Gastrocnemius medialis (tissue), 4 donors: ENCODE measurements at regions not wholly inside any gene's neighbourhood (a gene's known extent, or its start where the extent isn't known, plus 50 kb on each side); places are given as distances from the start of the nearest gene placed in this dataset.
"Not testable (repeated sequence)": the region's sequence is repeated elsewhere in the genome, so short reads cannot be mapped to it uniquely, and the experiment has no call there.

Source experiments
- ATAC-seq, 2 donors: fragments of 150-250 bp; one replicate each; pipeline ENCODE4 v1.9.1; 2016
- DNase-seq, 2 donors: peaks; one replicate each; pipeline ENCODE4 v3.0.0-alpha.2; 2019
- H3K27ac ChIP-seq, 4 donors: fragments of 200-600 bp; sonication (generic); 1 replicate in 1 of 4; 2 replicates in 3 of 4; pipeline ENCODE4 v1.5.1; 2016 to 2018; ENCODE audit warnings: mild to moderate bottlenecking in 2 of 4, moderate library complexity in 1 of 4
- H3K27me3 ChIP-seq, 3 donors: fragments of 200-600 bp; sonication (generic) in 2 of 3; 1 replicate in 1 of 3; 2 replicates in 2 of 3; pipeline versions ENCODE4 v1.5.1 to v1.6.0; 2016 to 2019; ENCODE audit warnings: mild to moderate bottlenecking in 1 of 3, moderate library complexity in 1 of 3
- H3K36me3 ChIP-seq, 2 donors: fragments of 200-600 bp; sonication (generic) in 1 of 2; one replicate each; pipeline ENCODE4 v1.5.1; 2017 to 2018
- H3K4me1 ChIP-seq, 2 donors: fragments of 200-600 bp; sonication (generic) in 1 of 2; one replicate each; pipeline ENCODE4 v1.5.1; 2016 to 2017; ENCODE audit warnings: mild to moderate bottlenecking in 2 of 2
- H3K4me3 ChIP-seq, 4 donors: fragments of 200-600 bp; sonication (generic) in 3 of 4; 1 replicate in 1 of 4; 2 replicates in 3 of 4; pipeline ENCODE4 v1.5.1; 2016 to 2019; ENCODE audit warnings: mild to moderate bottlenecking in 2 of 4
- H3K9me3 ChIP-seq, 3 donors: fragments of 200-600 bp; sonication (generic) in 2 of 3; 1 replicate in 1 of 3; 2 replicates in 2 of 3; pipeline ENCODE4 v1.5.1; 2016 to 2019
- POLR2A ChIP-seq, 2 donors: fragments of 450-650 bp; IDR thresholded peaks; one replicate each; pipeline ENCODE4 v1.6.1; 2017; ENCODE audit warnings: antibody characterized with exemption in 2 of 2, mild to moderate bottlenecking in 2 of 2, moderate library complexity in 2 of 2
- in situ Hi-C, 4 donors: fragments of 200-750 bp; cut with MboI; loops; one replicate each; pipeline versions ENCODE4 v1.15.0 to v1.8.0; 2017; ENCODE audit warnings: low sequenced_read_pairs in 4 of 4
- intact Hi-C: fragments of 100-400 bp; cut with DNase I; formaldehyde crosslinking; loops from one replicate; pipeline ENCODE4 v1.15.1; 2023; ENCODE audit warnings: low total_unique reads
- TF ChIP-seq, protein P1 (sequence below), 5 experiments: fragments of 450-650 bp in 3 of 5; fragments of 200-600 bp in 2 of 5; sonication (generic) in 2 of 5; IDR thresholded peaks in 4 of 5; conservative IDR thresholded peaks in 1 of 5; 1 replicate in 4 of 5; 2 replicates in 1 of 5; pipeline ENCODE4 v1.5.1; 2016 to 2019; ENCODE audit warnings: antibody characterized with exemption in 5 of 5, mild to moderate bottlenecking in 3 of 5, moderate library complexity in 3 of 5

DNA sequence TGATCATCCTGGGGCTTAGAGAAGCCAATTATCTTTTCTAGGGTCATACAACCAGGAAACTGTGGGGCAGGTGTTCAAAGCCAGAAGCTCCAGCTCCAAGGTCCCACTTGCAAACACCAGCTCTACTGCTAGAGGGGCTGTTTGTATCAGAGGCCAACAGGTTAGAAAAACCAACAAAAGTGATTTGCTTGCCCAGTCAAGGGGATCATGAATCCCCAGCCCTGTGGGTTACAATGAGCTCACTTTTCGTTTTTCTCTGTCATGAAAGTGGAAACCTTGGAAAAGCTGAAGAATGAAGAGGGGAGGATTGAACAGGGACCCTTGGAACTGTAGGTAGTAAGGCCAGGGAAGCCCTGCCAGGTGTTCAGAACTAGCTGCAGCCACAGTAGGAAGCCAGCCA lies 119.2 kb downstream of the SPP2 start:
- in situ Hi-C loops, result no loop called here
- DNase-seq (no peak), ATAC-seq (no peak)
- no peaks in the 10 kb centered on the region for H3K4me1 ChIP-seq
- TF ChIP-seq, protein P1, sequence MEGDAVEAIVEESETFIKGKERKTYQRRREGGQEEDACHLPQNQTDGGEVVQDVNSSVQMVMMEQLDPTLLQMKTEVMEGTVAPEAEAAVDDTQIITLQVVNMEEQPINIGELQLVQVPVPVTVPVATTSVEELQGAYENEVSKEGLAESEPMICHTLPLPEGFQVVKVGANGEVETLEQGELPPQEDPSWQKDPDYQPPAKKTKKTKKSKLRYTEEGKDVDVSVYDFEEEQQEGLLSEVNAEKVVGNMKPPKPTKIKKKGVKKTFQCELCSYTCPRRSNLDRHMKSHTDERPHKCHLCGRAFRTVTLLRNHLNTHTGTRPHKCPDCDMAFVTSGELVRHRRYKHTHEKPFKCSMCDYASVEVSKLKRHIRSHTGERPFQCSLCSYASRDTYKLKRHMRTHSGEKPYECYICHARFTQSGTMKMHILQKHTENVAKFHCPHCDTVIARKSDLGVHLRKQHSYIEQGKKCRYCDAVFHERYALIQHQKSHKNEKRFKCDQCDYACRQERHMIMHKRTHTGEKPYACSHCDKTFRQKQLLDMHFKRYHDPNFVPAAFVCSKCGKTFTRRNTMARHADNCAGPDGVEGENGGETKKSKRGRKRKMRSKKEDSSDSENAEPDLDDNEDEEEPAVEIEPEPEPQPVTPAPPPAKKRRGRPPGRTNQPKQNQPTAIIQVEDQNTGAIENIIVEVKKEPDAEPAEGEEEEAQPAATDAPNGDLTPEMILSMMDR (IDR thresholded peaks at IDR 0.05 in 4 of 5, conservative IDR thresholded peaks at IDR 0.05 in 1 of 5), result no peak
- no peak for TF ChIP-seq POLR2A (IDR thresholded peaks at IDR 0.05)
- no peak overlapping the region for H3K4me3 ChIP-seq
- H3K27ac ChIP-seq, result no peak overlapping the region
- H3K27me3 ChIP-seq, result no peaks in the 10 kb centered on the region
- no peaks in the 10 kb centered on the region for H3K36me3 ChIP-seq
- intact Hi-C loops, result no loop called here
- no peaks in the 10 kb centered on the region for H3K9me3 ChIP-seq

- H3K27ac ChIP-seq, ATAC-seq, H3K36me3 ChIP-seq, DNase-seq, H3K4me3 ChIP-seq, H3K4me1 ChIP-seq, in situ Hi-C loops, H3K27me3 ChIP-seq, intact Hi-C loops, H3K9me3 ChIP-seq: not testable (repeated sequence)
Measured at GRCh38 chr2:234168605-234169570, 118.4 kb downstream of the SPP2 start.

DNA sequence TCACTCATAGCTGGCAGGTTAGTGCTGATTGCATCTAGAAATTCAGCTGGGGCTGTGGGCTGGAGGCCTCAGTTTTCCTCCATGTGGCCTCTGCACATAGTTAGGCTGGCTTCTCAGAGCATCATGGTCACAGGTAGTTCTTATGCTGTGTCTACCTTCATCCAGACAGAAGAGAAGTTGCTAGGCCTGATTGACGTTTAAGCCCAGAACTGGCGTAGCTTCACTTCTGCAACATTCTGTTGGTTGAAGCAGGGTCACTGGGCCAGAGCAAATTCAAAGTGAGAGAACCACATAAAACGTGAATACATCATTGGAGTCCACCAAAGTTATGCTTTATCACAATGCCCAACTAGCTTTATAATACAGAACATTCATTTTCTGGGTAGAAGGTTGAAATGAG lies 116.0 kb downstream of the SPP2 start:
- H3K36me3 ChIP-seq, result no peaks in the 10 kb centered on the region
- TF ChIP-seq, protein P1 (IDR thresholded peaks at IDR 0.05 in 4 of 5, conservative IDR thresholded peaks at IDR 0.05 in 1 of 5), result no peak
- TF ChIP-seq POLR2A (IDR thresholded peaks at IDR 0.05), result no peak
- no peaks in the 10 kb centered on the region for H3K9me3 ChIP-seq
- ATAC-seq (no peak), DNase-seq (no peak)
- intact Hi-C loops (no loop called here), in situ Hi-C loops (no loop called here)
- H3K27me3 ChIP-seq, result no peaks in the 10 kb centered on the region
- H3K4me1 ChIP-seq, result no peaks in the 10 kb centered on the region
- no peak overlapping the region for H3K27ac ChIP-seq
- no peak overlapping the region for H3K4me3 ChIP-seq

DNA sequence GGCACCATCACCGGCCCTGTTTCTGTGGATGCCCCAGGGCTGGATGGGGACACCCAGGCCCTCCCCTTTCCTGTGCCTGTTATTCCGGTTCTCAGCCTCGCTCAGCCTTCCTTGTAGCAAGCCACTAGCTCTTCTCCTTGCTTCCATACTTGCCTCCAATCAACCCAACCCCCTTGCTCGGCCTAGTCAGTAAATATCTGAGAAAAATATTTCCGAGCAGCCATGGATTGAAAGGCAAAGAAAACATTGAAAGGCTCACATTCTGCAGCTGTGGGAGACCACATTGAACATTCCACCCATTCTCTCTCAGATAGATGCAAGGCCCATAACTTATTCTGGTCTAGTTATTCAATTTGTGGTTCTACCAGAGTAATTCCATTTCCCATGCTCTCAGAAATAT lies 114.9 kb downstream of the SPP2 start:
- no peaks in the 10 kb centered on the region for H3K9me3 ChIP-seq
- H3K27me3 ChIP-seq, result no peaks in the 10 kb centered on the region
- H3K36me3 ChIP-seq, result no peaks in the 10 kb centered on the region
- no peak overlapping the region for H3K27ac ChIP-seq
- no peak for TF ChIP-seq POLR2A (IDR thresholded peaks at IDR 0.05)
- TF ChIP-seq, protein P1 (IDR thresholded peaks at IDR 0.05 in 4 of 5, conservative IDR thresholded peaks at IDR 0.05 in 1 of 5), result no peak
- intact Hi-C loops, result no loop called here
- no peak for DNase-seq
- H3K4me3 ChIP-seq, result no peak overlapping the region
- no peaks in the 10 kb centered on the region for H3K4me1 ChIP-seq
- in situ Hi-C loops, result no loop called here
- ATAC-seq, result no peak

GRCh38 chr2:234164493-234165413 lies 114.3 kb downstream of the SPP2 start:
- H3K36me3 ChIP-seq, result no peaks in the 10 kb centered on the region
- intact Hi-C loops, result no loop called here
- H3K27me3 ChIP-seq, result no peaks in the 10 kb centered on the region
- no peaks in the 10 kb centered on the region for H3K9me3 ChIP-seq
- H3K4me3 ChIP-seq, result no peak overlapping the region
- no peak for TF ChIP-seq POLR2A (IDR thresholded peaks at IDR 0.05)
- TF ChIP-seq, protein P1 (IDR thresholded peaks at IDR 0.05 in 4 of 5, conservative IDR thresholded peaks at IDR 0.05 in 1 of 5), result no peak
- in situ Hi-C loops, result no loop called here
- no peaks in the 10 kb centered on the region for H3K4me1 ChIP-seq
- no peak overlapping the region for H3K27ac ChIP-seq
- no peak for ATAC-seq
- DNase-seq, result no peak
